SU-DHL-6 (cell line): ENCODE measurements at regions not wholly inside any gene's neighbourhood (a gene's known extent, or its start where the extent isn't known, plus 50 kb on each side); places are given as distances from the start of the nearest gene placed in this dataset.
A peak's percentile ranks its signal among the peaks of the same experiment; 100 is the strongest.

ENCODE experiments used
- H2AFZ ChIP-seq: fragments of 200-600 bp; sonication (generic); 2 replicates; pipeline ENCODE4 v1.6.1; 2014; ENCODE audit warnings: low read depth, mild to moderate bottlenecking, moderate library complexity, mixed read lengths, antibody characterized with exemption, low read length; ENCODE audit not compliant: severe bottlenecking
- H3F3A ChIP-seq: fragments of 200-600 bp; shearing (Covaris generic); 2 replicates; pipeline ENCODE4 v1.6.0; 2016; ENCODE audit warnings: antibody characterized with exemption, mild to moderate bottlenecking; ENCODE audit not compliant: insufficient read depth
- H3K27ac ChIP-seq: fragments of 200-600 bp; sonication (generic); 2 replicates; pipeline ENCODE4 v1.5.1; 2016; ENCODE audit warnings: low read depth, mild to moderate bottlenecking, low read length, moderate library complexity, mixed read lengths
- H3K27me3 ChIP-seq: fragments of 200-600 bp; sonication (generic), shearing (Covaris generic); 2 replicates; pipeline ENCODE4 v1.6.0; 2014; ENCODE audit warnings: mild to moderate bottlenecking, low read length
- H3K36me3 ChIP-seq: fragments of 200-600 bp; sonication (generic); 2 replicates; pipeline ENCODE4 v1.6.1; 2014; ENCODE audit warnings: mild to moderate bottlenecking, low read length, mixed read lengths
- H3K4me2 ChIP-seq: fragments of 300-600, 200-600 bp; shearing (Covaris generic), sonication (generic); 2 replicates; pipeline ENCODE4 v1.6.0; 2014; ENCODE audit warnings: low read length, low read depth, mild to moderate bottlenecking; ENCODE audit not compliant: poor library complexity, severe bottlenecking
- H3K4me3 ChIP-seq: fragments of 200-600 bp; sonication (generic); 2 replicates; pipeline ENCODE4 v1.5.1; 2014; ENCODE audit warnings: antibody characterized with exemption, low read length, mild to moderate bottlenecking, mixed read lengths; ENCODE audit not compliant: insufficient read depth, poor library complexity, severe bottlenecking
- H3K79me2 ChIP-seq: fragments of 200-600 bp; sonication (generic); 2 replicates; pipeline ENCODE4 v1.6.1; 2014; ENCODE audit warnings: mild to moderate bottlenecking, low read length, moderate library complexity; ENCODE audit not compliant: insufficient read depth
- H3K9ac ChIP-seq: fragments of 200-600 bp; sonication (generic); 2 replicates; pipeline ENCODE4 v1.7.0; 2014; ENCODE audit warnings: mild to moderate bottlenecking, low read length
- H3K9me2 ChIP-seq: fragments of 200-600 bp; sonication (generic); replicated peaks from 2 replicates; pipeline ENCODE4 v1.6.1; 2014; ENCODE audit warnings: low read length; ENCODE audit not compliant: insufficient read depth
- H3K9me3 ChIP-seq: fragments of 200-600 bp; sonication (generic); 2 replicates; pipeline ENCODE4 v1.6.1; 2014; ENCODE audit warnings: low read length, mixed read lengths; ENCODE audit not compliant: insufficient read depth
- H4K20me1 ChIP-seq: fragments of 200-600 bp; sonication (generic); 2 replicates; pipeline ENCODE4 v1.6.1; 2014; ENCODE audit warnings: low read depth, mild to moderate bottlenecking, antibody characterized with exemption, low read length, moderate library complexity, mixed read lengths
- EZH2phosphoT487 ChIP-seq: fragments of 200-600 bp; sonication (generic), shearing (Covaris generic); conservative IDR thresholded peaks from 2 replicates; pipeline ENCODE4 v1.6.1; 2018; ENCODE audit warnings: mild to moderate bottlenecking, antibody characterized with exemption, low read length, moderate library complexity, mixed read lengths
- TF ChIP-seq, protein P1 (sequence below): fragments of 200-600 bp; sonication (generic); IDR thresholded peaks from one replicate; pipeline ENCODE4 v1.5.1; 2017; ENCODE audit warnings: antibody characterized with exemption, mild to moderate bottlenecking, low read length, moderate library complexity; ENCODE audit not compliant: insufficient read depth, poor library complexity, severe bottlenecking

- Histone ChIP-seq H4K20me1 (no peaks in the 10 kb centered on the region), H3K4me3 (peak overlapping the region; percentile 14), H2AFZ (no peak overlapping the region), H3K27me3 (no peaks in the 10 kb centered on the region), H3K79me2 (no peaks in the 10 kb centered on the region), H3K9ac (no peak overlapping the region), H3K9me3 (no peaks in the 10 kb centered on the region), H3F3A (no peaks in the 10 kb centered on the region), H3K9me2 (no peaks in the 10 kb centered on the region), H3K27ac (peak overlapping the region; percentile 75), H3K4me2 (peak overlapping the region; percentile 25), H3K36me3 (no peaks in the 10 kb centered on the region)
- TF ChIP-seq, protein P1, sequence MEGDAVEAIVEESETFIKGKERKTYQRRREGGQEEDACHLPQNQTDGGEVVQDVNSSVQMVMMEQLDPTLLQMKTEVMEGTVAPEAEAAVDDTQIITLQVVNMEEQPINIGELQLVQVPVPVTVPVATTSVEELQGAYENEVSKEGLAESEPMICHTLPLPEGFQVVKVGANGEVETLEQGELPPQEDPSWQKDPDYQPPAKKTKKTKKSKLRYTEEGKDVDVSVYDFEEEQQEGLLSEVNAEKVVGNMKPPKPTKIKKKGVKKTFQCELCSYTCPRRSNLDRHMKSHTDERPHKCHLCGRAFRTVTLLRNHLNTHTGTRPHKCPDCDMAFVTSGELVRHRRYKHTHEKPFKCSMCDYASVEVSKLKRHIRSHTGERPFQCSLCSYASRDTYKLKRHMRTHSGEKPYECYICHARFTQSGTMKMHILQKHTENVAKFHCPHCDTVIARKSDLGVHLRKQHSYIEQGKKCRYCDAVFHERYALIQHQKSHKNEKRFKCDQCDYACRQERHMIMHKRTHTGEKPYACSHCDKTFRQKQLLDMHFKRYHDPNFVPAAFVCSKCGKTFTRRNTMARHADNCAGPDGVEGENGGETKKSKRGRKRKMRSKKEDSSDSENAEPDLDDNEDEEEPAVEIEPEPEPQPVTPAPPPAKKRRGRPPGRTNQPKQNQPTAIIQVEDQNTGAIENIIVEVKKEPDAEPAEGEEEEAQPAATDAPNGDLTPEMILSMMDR = no peak
- no peak for TF ChIP-seq EZH2phosphoT487
Observed at GRCh38 chr13:27696731-27697130, 75.0 kb downstream of the POLR1D start.

DNA sequence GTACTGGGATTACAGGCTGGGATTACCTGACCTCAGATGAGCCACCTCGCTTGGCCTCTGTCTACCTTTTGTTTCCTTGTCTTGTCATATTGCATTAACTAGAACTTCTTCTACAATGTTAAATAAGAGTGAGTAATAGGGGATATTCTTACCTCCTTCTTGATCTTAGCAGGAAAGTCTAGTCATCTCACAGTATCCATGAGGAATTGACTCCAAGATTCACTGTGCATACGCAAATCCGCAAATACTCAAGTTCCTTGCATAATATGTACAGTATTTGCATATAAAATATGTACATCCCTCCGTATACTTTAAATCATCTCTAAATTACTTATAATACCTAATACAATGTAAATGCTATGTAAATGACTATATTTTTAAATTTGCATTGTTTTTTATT lies 78.3 kb downstream of the POLR1D start:
- H3K4me3 ChIP-seq = no peak overlapping the region
- H2AFZ ChIP-seq = no peak overlapping the region
- no peak for TF ChIP-seq EZH2phosphoT487
- TF ChIP-seq, protein P1 = no peak
- no peaks in the 10 kb centered on the region for H3F3A ChIP-seq
- no peaks in the 10 kb centered on the region for H3K79me2 ChIP-seq
- no peaks in the 10 kb centered on the region for H3K9me2 ChIP-seq
- H3K9ac ChIP-seq = no peak overlapping the region
- H3K9me3 ChIP-seq = 0 out of 2 replicates have a peak, but pooled peaks cover 7% of the 10 kb centered on the region
- H3K27ac ChIP-seq = no peak overlapping the region
- no peaks in the 10 kb centered on the region for H4K20me1 ChIP-seq
- no peaks in the 10 kb centered on the region for H3K27me3 ChIP-seq
- H3K4me2 ChIP-seq = no peak overlapping the region
- H3K36me3 ChIP-seq = no peaks in the 10 kb centered on the region

DNA sequence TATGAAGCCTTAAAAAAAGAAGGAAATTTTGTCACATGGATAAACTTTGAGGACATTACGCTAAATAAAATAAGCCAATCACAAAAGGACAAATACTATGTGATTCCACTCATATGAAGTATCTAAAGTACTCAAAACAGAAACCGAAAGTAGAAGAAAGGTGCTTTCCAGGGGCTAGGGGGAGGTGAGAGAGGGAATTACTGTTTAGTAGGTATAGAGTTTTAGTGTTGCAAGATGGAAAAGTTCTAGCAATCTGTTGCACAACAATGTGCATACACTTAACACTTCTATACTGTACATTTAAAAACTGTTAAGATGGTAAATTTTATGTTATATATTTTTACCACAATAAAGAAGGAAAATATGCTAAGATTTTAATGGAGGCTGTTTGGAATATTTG lies 83.0 kb downstream of the POLR1D start:
- Histone ChIP-seq H3K4me2 (no peak overlapping the region), H3K36me3 (no peaks in the 10 kb centered on the region), H3K27me3 (no peaks in the 10 kb centered on the region), H4K20me1 (no peaks in the 10 kb centered on the region), H2AFZ (no peak overlapping the region), H3F3A (no peaks in the 10 kb centered on the region), H3K79me2 (no peaks in the 10 kb centered on the region), H3K4me3 (no peak overlapping the region), H3K9me2 (no peaks in the 10 kb centered on the region), H3K9me3 (0 out of 2 replicates have a peak, but pooled peaks cover 7% of the 10 kb centered on the region), H3K27ac (no peak overlapping the region), H3K9ac (no peak overlapping the region)
- no peak for TF ChIP-seq EZH2phosphoT487
- TF ChIP-seq, protein P1 = no peak
